ENCODE measurements at regions not wholly inside any gene's neighbourhood (a gene's known extent, or its start where the extent isn't known, plus 50 kb on each side); places are given as distances from the start of the nearest gene placed in this dataset.

GRCh38 chr4:4752025-4752424 lies 107.4 kb upstream of the MSX1 start:
- H3F3A ChIP-seq (ENCODE audit: control insufficient read depth, insufficient read depth) = no peaks in the 10 kb centered on the region
- no peaks in the 10 kb centered on the region for H3K9me2 ChIP-seq (replicated peaks; ENCODE audit: control insufficient read depth, low read length)
- H3K27me3 ChIP-seq (ENCODE audit: control insufficient read depth, low read length) = no peaks in the 10 kb centered on the region; the same call in 1 of the 2 replicates
- H3K4me2 ChIP-seq (ENCODE audit: low read length) = no peak overlapping the region
- H3K4me3 ChIP-seq (ENCODE audit: low read length) = no peak overlapping the region
- no peaks in the 10 kb centered on the region for H3K9me3 ChIP-seq (ENCODE audit: control insufficient read depth, insufficient read depth, low read length)
- H3K36me3 ChIP-seq (ENCODE audit: control insufficient read depth, low read length) = no peaks in the 10 kb centered on the region
- no peak for TF ChIP-seq CTCF (IDR thresholded peaks at IDR 0.05; ENCODE audit: low read depth, low read length, poor library complexity, severe bottlenecking)
- TF ChIP-seq EZH2phosphoT487 (IDR thresholded peaks at IDR 0.05; ENCODE audit: borderline replicate concordance, low read length) = no peak
- no peaks in the 10 kb centered on the region for H3K4me1 ChIP-seq (ENCODE audit: control insufficient read depth, low read length)
- H3K27ac ChIP-seq (ENCODE audit: low read depth, low read length) = no peak overlapping the region
- no peaks in the 10 kb centered on the region for H3K79me2 ChIP-seq (ENCODE audit: control insufficient read depth, low read length)
- H4K20me1 ChIP-seq (ENCODE audit: control insufficient read depth, insufficient read depth, low read depth, low read length) = no peaks in the 10 kb centered on the region

GRCh38 chr4:4750187-4750586 lies 109.3 kb upstream of the MSX1 start:
- Histone ChIP-seq H3F3A (ENCODE audit: control insufficient read depth, insufficient read depth) (no peaks in the 10 kb centered on the region), H4K20me1 (ENCODE audit: control insufficient read depth, insufficient read depth, low read depth, low read length) (no peaks in the 10 kb centered on the region), H3K4me3 (ENCODE audit: low read length) (no peak overlapping the region), H3K27me3 (ENCODE audit: control insufficient read depth, low read length) (no peaks in the 10 kb centered on the region; the same call in 1 of the 2 replicates), H3K4me1 (ENCODE audit: control insufficient read depth, low read length) (no peaks in the 10 kb centered on the region), H3K9me3 (ENCODE audit: control insufficient read depth, insufficient read depth, low read length) (no peaks in the 10 kb centered on the region), H3K79me2 (ENCODE audit: control insufficient read depth, low read length) (no peaks in the 10 kb centered on the region), H3K36me3 (ENCODE audit: control insufficient read depth, low read length) (no peaks in the 10 kb centered on the region), H3K27ac (ENCODE audit: low read depth, low read length) (no peak overlapping the region), H3K4me2 (ENCODE audit: low read length) (no peak overlapping the region), H3K9me2 (replicated peaks; ENCODE audit: control insufficient read depth, low read length) (no peaks in the 10 kb centered on the region)
- TF ChIP-seq EZH2phosphoT487 (IDR thresholded peaks at IDR 0.05; ENCODE audit: borderline replicate concordance, low read length) (no peak), CTCF (IDR thresholded peaks at IDR 0.05; ENCODE audit: low read depth, low read length, poor library complexity, severe bottlenecking) (no peak)

DNA sequence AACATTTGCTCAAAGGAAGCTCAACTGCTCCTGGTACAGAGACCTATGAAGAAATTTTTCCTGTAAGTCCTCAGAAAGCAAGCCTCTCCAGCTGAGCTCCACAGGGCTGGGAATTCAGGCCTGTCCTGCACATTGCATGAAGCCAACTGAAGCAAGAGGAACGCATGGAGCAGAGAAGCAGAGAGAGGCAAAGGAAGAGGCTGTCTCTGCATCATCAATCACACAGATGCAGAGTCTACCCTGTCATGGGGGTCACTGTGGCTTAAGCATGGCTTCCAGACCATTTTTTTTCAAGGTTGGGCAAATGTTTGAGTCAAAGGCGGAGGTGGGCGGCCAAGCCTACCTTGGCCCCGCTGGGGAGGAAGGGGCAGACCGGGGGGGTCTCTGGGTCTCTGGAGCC lies 110.3 kb upstream of the MSX1 start:
- Histone ChIP-seq H3K27ac (ENCODE audit: low read depth, low read length) (no peak overlapping the region), H3K9me3 (ENCODE audit: control insufficient read depth, insufficient read depth, low read length) (no peaks in the 10 kb centered on the region), H3K4me1 (ENCODE audit: control insufficient read depth, low read length) (no peaks in the 10 kb centered on the region), H3K4me2 (ENCODE audit: low read length) (no peak overlapping the region), H3K27me3 (ENCODE audit: control insufficient read depth, low read length) (no peaks in the 10 kb centered on the region; the same call in 1 of the 2 replicates), H4K20me1 (ENCODE audit: control insufficient read depth, insufficient read depth, low read depth, low read length) (no peaks in the 10 kb centered on the region), H3K36me3 (ENCODE audit: control insufficient read depth, low read length) (no peaks in the 10 kb centered on the region), H3K9me2 (replicated peaks; ENCODE audit: control insufficient read depth, low read length) (no peaks in the 10 kb centered on the region), H3K79me2 (ENCODE audit: control insufficient read depth, low read length) (no peaks in the 10 kb centered on the region), H3F3A (ENCODE audit: control insufficient read depth, insufficient read depth) (no peaks in the 10 kb centered on the region), H3K4me3 (ENCODE audit: low read length) (no peak overlapping the region)
- TF ChIP-seq CTCF (IDR thresholded peaks at IDR 0.05; ENCODE audit: low read depth, low read length, poor library complexity, severe bottlenecking) = no peak
- TF ChIP-seq EZH2phosphoT487 (IDR thresholded peaks at IDR 0.05; ENCODE audit: borderline replicate concordance, low read length) = no peak
